ENCODE measurements at regions not wholly inside any gene's neighbourhood (a gene's known extent, or its start where the extent isn't known, plus 50 kb on each side); places are given as distances from the start of the nearest gene placed in this dataset.
A peak's percentile ranks its signal among the peaks of the same experiment; 100 is the strongest.
"Not testable (repeated sequence)": the region's sequence is repeated elsewhere in the genome, so short reads cannot be mapped to it uniquely, and the experiment has no call there.

DNA sequence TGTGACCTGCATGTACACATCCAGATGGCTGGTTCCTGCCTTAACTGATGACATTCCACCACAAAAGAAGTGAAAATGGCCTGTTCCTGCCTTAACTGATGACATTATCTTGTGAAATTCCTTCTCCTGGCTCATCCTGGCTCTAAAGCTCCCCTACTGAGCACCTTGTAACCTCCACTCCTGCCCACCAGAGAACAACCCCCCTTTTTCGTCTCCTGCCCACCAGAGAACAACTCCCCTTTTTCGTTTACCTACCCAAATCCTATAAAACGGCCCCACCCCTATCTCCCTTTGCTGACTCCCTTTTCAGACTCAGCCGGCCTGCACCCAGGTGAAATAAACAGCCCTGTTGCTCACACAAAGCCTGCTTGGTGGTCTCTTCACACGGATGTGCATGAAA lies 212.2 kb downstream of the KITLG start:
- DNase-seq (ENCODE audit: low spot score), result not testable (repeated sequence)

GRCh38 chr12:88371416-88372183 lies 208.7 kb downstream of the KITLG start:
- no peak for DNase-seq (ENCODE audit: low spot score)

DNA sequence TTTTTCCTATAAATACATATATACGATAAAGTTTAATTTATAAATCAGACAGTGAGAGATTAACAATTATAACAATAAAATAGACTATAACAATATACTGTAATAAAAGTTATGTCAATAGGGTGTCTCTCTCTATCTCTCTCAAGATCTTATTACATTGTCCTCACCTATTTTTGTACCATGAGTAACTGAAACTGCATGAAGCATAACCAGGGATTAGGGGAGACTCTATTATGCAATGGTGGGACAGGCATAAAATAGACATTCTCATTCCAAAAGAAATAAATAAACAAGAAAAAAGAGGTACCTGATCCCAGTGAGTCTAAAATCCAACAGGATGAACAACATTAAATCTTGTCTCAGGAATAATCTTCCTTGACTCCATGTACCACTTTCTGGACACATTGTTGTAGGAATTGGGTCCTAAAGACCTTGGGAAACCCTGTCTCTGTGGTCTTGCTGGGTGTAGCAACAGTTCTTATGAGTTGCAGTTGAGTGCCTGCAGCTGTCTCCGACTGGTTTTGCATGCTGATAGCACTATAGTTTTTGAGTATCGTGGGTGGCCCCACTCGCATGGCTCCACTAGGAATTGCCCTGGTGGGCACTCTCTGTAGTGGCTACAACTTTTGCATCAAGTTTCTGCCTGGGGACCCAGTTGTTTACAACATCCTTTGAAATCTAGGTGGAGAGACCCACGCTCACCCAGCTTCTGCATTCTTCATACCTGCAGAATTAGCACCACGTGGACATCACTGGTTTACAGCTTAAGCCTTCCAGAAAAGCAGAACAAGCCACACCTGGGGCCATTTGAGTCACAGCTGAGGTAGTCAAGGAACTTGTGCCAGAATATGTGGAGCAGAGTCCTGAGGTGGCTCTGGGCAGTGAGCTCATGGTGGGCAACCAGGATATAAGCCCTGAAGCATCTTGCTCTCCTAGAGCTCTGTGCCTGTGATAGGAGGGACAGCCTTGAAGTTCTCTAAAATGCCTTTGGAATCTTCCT lies 204.7 kb downstream of the KITLG start:
- DNase-seq (ENCODE audit: low spot score), result no peak

DNA sequence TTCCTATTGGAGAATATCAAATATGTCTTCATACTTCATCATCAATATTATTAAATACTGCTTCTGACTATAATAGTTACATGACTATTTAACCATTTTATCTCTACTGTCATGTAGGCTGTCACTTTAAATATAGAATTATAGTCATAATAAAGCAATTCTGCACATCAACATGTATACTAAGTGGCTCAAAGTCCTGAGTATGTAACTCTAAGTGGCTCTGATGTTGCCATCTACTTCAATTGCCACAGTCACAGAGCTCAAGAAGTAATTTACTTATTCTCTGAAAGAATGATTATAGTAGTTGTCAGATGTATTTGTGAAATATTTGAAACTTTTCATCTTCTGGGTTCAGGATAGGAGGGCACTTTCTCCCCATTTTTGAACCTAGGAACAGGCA lies 202.3 kb downstream of the KITLG start:
- DNase-seq (ENCODE audit: low spot score), result no peak

DNA sequence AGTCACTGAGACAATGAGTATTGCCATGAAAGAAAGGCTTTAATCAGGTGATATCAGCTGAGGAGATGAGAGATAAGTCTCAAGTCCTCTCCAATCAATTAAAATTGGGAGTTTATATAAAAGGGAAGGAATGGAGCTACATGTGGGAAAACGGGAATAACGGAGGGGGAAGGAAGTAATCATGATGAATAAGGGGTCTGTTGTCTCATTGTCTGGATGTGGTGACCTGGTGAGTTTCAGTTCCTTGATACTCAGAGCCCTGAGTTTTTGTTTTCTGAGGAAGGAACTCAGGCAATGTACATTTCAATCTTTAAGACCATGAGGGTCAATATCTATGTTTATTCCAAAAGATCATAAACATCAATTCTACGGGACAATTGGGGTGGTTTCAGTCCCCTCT lies 198.8 kb downstream of the KITLG start:
- no peak for DNase-seq (ENCODE audit: low spot score)

DNA sequence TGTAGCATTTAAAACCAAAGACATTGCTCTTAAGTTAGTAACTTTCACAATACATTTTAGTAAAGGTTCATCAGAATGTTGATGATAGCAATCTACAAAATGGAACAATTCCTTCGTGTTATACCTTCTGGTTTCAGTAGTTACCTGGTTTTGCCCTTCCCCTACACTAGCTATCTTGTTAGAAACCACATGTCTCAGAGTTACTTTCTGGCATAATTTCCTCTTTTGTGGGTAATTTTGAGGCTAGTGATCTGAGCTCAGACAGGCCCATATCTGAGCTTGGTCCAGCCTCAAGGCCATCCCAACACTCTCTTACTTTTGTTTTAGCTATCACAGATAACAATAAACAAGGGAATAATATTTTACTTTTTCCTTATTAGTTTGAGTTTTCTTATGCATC lies 196.9 kb downstream of the KITLG start:
- DNase-seq (ENCODE audit: low spot score), result no peak

GRCh38 chr12:88388566-88389540 lies 191.4 kb downstream of the KITLG start:
- no peak for DNase-seq (ENCODE audit: low spot score)

DNA sequence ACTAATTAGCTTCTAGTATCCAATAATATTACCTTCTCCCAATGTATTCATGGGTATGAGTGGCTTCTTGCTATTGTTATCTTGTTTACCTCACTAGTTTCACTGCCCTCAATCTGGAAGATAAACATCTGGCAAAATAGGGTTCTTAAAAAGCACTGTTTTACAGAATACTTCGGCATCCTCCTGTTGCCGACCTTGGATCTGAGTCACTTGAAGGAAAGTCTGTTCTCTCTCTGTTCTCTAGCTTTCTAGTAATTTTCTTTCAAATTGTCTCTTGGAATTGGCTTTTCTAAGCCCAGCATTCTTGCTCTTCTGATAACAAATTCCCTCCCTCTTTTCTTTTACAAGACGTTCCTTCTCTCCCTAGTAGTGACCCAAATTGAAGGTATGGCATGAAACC lies 189.5 kb downstream of the KITLG start:
- no peak for DNase-seq (ENCODE audit: low spot score)

DNA sequence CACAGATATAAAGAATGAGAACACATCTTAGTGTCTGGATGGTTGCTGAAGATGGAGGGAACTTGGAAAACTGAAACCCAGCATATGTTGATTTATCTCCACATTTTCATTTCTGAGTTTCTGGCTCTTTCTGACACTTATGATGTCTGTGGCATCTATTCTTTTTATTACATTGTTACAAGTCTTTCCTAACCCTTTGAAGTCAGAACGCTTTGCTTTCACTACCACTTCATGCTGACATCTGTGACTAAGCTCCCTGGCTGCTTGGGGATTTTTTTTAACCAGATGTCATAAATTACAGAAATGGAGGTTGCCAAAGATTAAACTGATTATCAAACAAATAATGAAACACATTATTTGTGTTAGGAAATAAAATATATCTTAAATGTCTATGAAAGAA lies 188.7 kb downstream of the KITLG start:
- DNase-seq (ENCODE audit: low spot score), result peak; percentile 63

GRCh38 chr12:88393017-88393767 lies 187.1 kb downstream of the KITLG start:
- DNase-seq (ENCODE audit: low spot score), result peak; percentile 44

DNA sequence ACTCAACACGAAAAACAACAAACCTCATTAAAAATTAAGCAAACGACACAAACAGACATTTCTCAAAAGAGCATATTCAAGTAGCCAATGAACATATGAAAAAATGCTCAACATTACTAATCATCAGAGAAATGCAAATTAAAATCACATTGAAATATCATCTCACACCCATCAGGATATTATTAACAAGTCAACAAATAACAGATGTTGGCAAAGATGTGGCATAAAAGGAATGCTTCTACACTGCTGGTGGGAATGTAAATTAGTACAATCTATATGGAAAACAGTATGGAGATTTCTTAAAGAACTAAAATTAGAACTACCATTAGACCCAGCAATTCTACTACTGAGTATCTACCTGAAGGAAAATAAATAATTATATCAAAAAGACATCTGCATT lies 182.2 kb downstream of the KITLG start:
- DNase-seq (ENCODE audit: low spot score), result no peak

- DNase-seq (ENCODE audit: low spot score), result no peak
These were observed 180.5 kb downstream of the KITLG start for GRCh38 chr12:88399811-88400210.

DNA sequence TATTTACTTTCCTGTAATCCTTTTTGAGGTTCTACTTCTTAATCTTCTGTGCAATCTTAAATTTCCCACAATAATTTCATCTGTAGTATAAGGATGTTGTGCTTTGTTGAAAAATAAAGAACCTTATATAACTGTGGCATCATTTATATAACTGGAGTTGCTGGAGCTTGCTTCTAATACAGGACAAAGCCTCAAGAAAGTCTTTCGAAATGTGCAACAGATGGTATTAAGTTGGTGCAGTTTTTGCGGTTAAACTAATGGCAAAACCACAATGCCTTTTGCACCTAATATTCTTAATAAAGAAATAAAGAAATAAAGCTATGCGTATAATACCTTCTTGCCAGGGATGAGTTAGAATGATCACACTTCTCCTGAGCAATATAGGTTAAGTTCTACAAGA lies 180.0 kb downstream of the KITLG start:
- DNase-seq (ENCODE audit: low spot score), result no peak

GRCh38 chr12:88401155-88401554 lies 179.1 kb downstream of the KITLG start:
- DNase-seq (ENCODE audit: low spot score), result no peak

DNA sequence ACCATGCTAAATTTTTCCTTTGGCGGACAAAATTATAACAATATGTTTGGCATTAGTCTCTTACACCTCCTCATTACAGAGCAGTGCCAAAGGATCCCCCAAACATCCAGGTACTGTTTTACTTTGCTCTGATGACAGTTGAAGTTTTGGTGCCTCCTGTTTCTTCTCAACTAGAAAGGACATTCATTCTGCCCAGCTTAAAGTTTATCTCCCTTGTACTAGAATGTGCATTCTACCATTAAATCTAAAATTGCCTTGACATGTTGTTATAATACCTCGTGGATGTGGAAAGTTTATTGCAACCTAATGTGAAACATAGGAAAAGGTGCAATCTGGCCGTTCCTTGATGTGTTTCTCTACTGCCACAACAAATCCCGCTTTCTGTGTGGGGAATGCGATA lies 173.4 kb downstream of the KITLG start:
- DNase-seq (ENCODE audit: low spot score), result no peak

- no peak for DNase-seq (ENCODE audit: low spot score)
These were observed 171.4 kb downstream of the KITLG start for GRCh38 chr12:88408823-88409222.

GRCh38 chr12:88409257-88409656 lies 171.0 kb downstream of the KITLG start:
- no peak for DNase-seq (ENCODE audit: low spot score)

GRCh38 chr12:88411689-88412088 lies 168.6 kb downstream of the KITLG start:
- no peak for DNase-seq (ENCODE audit: low spot score)

- no peak for DNase-seq (ENCODE audit: low spot score)
These were observed 166.6 kb downstream of the KITLG start for GRCh38 chr12:88413646-88414045.

DNA sequence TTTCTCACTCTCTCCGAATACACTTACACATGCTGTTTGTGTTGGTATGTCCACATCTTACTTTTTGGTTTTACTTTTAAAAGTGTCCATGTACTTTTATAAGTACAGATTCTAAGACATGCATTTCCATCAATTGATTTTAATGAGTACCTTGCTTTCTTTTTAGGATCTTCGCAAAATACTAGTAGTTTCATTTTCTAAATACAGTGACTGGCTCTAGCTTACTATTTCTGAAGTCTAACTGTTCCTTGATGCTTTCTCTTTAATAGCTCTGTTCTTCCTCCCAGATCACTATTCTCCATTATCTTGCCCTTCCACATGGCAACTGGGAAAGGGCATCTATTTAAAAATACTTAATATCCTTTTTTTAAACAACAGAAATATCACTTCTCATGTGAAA lies 164.1 kb downstream of the KITLG start:
- DNase-seq (ENCODE audit: low spot score), result no peak

GRCh38 chr12:88416786-88417185 lies 163.5 kb downstream of the KITLG start:
- DNase-seq (ENCODE audit: low spot score), result no peak

Data from H4 (cell line).